ENCODE measurements at regions not wholly inside any gene's neighbourhood (a gene's known extent, or its start where the extent isn't known, plus 50 kb on each side); places are given as distances from the start of the nearest gene placed in this dataset.

DNA sequence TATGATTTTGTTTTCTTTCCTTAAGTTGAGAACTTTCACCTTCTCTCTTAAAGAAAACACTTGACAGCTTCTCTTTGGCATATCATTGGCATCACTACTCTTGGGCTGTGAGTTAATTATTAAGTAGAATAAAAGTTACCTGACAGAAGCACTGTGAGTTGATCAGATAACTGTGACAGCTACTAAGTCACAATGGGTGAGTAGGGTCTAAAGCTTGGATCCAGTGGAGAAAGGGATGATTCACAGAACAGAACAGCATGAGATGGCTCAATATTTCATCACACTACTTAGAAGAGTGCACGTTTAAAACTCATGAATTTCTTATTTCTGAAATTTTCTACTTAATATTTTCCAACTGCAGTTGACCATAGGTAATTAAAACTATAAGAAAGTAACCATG, 268.5 kb upstream of the NMUR2 start:
- DNase-seq: no peak
- H3K9me3 ChIP-seq: no peaks in the 10 kb centered on the region
- intact Hi-C loops (cut with DNase I): no loop called here
- no peaks in the 10 kb centered on the region for H3K36me3 ChIP-seq
- no peaks in the 10 kb centered on the region for H3K4me1 ChIP-seq
- WGBS, 2 donors: 68 to 69% methylated on average over 1 of the region's 1 CpG
- TF ChIP-seq EP300 (IDR thresholded peaks at IDR 0.05): no peak
- TF ChIP-seq POLR2A (IDR thresholded peaks at IDR 0.05): no peak
- TF ChIP-seq, protein P1, sequence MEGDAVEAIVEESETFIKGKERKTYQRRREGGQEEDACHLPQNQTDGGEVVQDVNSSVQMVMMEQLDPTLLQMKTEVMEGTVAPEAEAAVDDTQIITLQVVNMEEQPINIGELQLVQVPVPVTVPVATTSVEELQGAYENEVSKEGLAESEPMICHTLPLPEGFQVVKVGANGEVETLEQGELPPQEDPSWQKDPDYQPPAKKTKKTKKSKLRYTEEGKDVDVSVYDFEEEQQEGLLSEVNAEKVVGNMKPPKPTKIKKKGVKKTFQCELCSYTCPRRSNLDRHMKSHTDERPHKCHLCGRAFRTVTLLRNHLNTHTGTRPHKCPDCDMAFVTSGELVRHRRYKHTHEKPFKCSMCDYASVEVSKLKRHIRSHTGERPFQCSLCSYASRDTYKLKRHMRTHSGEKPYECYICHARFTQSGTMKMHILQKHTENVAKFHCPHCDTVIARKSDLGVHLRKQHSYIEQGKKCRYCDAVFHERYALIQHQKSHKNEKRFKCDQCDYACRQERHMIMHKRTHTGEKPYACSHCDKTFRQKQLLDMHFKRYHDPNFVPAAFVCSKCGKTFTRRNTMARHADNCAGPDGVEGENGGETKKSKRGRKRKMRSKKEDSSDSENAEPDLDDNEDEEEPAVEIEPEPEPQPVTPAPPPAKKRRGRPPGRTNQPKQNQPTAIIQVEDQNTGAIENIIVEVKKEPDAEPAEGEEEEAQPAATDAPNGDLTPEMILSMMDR (IDR thresholded peaks at IDR 0.05): no peak
- no peak for TF ChIP-seq POLR2AphosphoS5 (IDR thresholded peaks at IDR 0.05)
- H3K27me3 ChIP-seq: no peaks in the 10 kb centered on the region
- no peak overlapping the region for H3K27ac ChIP-seq
- H3K4me3 ChIP-seq: no peak overlapping the region

DNA sequence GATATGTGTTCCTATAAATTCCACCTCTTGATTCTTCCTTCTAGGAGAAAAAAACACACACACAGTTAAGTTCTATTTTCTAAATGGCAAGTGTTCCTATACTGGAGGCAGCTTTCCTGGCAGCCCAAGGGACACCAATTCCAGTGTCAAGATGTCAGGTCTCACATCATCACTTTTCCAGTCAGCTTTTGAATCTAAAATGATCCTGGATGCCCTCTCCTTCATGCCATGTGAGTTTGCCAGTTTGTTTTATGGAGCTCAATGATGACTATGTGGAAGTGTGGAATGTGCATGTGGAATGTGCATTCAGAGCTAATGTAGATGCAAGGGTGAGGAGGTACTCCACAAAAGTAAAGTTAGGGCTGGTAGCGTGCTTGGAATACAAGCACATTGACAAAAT, 269.3 kb upstream of the NMUR2 start:
- Histone ChIP-seq H3K36me3 (no peaks in the 10 kb centered on the region), H3K27ac (no peak overlapping the region), H3K4me3 (no peak overlapping the region), H3K27me3 (no peaks in the 10 kb centered on the region), H3K4me1 (no peaks in the 10 kb centered on the region), H3K9me3 (no peaks in the 10 kb centered on the region)
- intact Hi-C loops (cut with DNase I): no loop called here
- TF ChIP-seq, protein P1 (IDR thresholded peaks at IDR 0.05): no peak
- TF ChIP-seq EP300 (IDR thresholded peaks at IDR 0.05): no peak
- no peak for TF ChIP-seq POLR2AphosphoS5 (IDR thresholded peaks at IDR 0.05)
- no peak for TF ChIP-seq POLR2A (IDR thresholded peaks at IDR 0.05)
- no peak for DNase-seq
- 85 to 92% methylated on average over 1 of the region's 1 CpG for WGBS, 2 donors

DNA sequence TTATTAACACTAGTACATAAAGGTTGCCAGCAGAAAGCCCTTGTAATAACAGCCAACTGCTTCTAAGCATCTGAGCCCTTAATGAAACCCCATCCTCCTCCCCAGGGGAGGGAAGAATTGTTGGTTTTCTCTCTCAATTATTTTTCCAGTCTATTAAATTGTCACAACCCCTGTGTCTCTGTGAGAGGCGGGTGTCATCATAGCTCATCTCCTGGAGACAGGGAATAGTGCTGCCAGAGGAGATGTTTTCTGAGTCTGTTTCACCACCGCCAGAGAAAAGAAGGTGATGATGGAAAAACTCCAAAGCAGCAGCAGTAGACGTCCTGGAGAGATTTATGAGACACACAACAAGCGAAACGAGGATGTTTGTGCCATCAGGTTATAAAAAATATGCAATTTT, 271.1 kb upstream of the NMUR2 start:
- Histone ChIP-seq H3K27ac (no peak overlapping the region), H3K36me3 (no peaks in the 10 kb centered on the region), H3K27me3 (no peaks in the 10 kb centered on the region), H3K9me3 (no peaks in the 10 kb centered on the region), H3K4me1 (no peaks in the 10 kb centered on the region), H3K4me3 (no peak overlapping the region)
- intact Hi-C loops (cut with DNase I): no loop called here
- TF ChIP-seq, protein P1 (IDR thresholded peaks at IDR 0.05): no peak
- TF ChIP-seq POLR2AphosphoS5 (IDR thresholded peaks at IDR 0.05): no peak
- TF ChIP-seq EP300 (IDR thresholded peaks at IDR 0.05): no peak
- TF ChIP-seq POLR2A (IDR thresholded peaks at IDR 0.05): no peak
- 40 to 45% methylated on average over 5 of the region's 5 CpGs for WGBS, 2 donors
- DNase-seq: no peak

DNA sequence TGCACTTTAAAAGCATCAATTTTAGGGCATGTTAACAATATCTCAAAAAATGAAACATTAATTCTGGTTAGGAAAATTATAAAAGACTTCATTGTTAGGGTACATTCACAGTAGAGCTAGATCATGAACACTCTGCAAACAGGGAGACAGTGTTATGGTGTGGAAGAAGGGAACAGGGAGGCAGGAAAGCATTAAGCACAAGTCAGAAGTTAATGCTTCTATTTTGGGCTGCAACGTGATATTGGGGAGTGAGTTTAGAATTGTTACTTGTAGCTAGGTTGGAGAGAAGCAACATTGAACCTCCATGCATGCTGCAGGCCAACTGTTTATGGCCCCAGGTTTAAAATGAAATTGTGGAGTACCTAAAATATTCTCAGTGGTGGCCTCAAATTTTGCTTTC, 278.1 kb upstream of the NMUR2 start:
- no peak overlapping the region for H3K4me3 ChIP-seq
- intact Hi-C loops (cut with DNase I): no loop called here
- TF ChIP-seq POLR2AphosphoS5 (IDR thresholded peaks at IDR 0.05): no peak
- TF ChIP-seq POLR2A (IDR thresholded peaks at IDR 0.05): no peak
- TF ChIP-seq, protein P1 (IDR thresholded peaks at IDR 0.05): no peak
- TF ChIP-seq EP300 (IDR thresholded peaks at IDR 0.05): no peak
- no peaks in the 10 kb centered on the region for H3K36me3 ChIP-seq
- no peak for DNase-seq
- 63 to 72% methylated on average over 1 of the region's 1 CpG for WGBS, 2 donors
- no peak overlapping the region for H3K27ac ChIP-seq
- no peaks in the 10 kb centered on the region for H3K27me3 ChIP-seq
- no peaks in the 10 kb centered on the region for H3K4me1 ChIP-seq
- H3K9me3 ChIP-seq: peaks cover 0 to 2% (median 0%) of the 10 kb centered on the region in 4 donors

DNA sequence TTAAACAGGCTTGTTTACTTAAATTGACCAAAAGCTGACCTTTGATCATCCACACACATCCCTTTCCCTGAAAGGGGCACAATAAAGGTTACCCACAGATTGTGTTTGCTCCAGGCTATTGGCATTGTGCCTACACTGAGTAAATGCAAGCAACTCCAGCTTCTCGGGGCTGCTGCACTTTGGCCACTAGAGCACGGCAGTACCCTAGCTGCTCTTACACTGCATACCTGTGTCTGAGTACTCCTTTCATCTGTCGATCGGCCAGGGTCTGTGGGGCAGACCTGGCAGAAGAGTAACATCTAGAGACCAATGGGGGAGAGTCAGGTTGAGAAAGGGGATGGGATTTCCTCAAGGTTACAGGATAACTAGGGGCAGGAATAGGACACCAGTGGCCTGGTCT, 281.9 kb upstream of the NMUR2 start:
- 82 to 91% methylated on average over 4 of the region's 4 CpGs for WGBS, 2 donors
- Histone ChIP-seq H3K27ac (no peak overlapping the region), H3K4me1 (peaks cover 0 to 10% (median 6%) of the 10 kb centered on the region in 4 donors), H3K4me3 (no peak overlapping the region), H3K36me3 (no peaks in the 10 kb centered on the region), H3K9me3 (peaks cover 0 to 2% (median 0%) of the 10 kb centered on the region in 4 donors), H3K27me3 (no peaks in the 10 kb centered on the region)
- TF ChIP-seq EP300 (IDR thresholded peaks at IDR 0.05) (no peak), POLR2AphosphoS5 (IDR thresholded peaks at IDR 0.05) (no peak), POLR2A (IDR thresholded peaks at IDR 0.05) (no peak)
- TF ChIP-seq, protein P1 (IDR thresholded peaks at IDR 0.05): no peak
- DNase-seq: no peak
- intact Hi-C loops (cut with DNase I): no loop called here

Data from sigmoid colon (tissue), 6 donors.